Bronchial epithelial cell (primary cell): ENCODE measurements at regions not wholly inside any gene's neighbourhood (a gene's known extent, or its start where the extent isn't known, plus 50 kb on each side); places are given as distances from the start of the nearest gene placed in this dataset.

Experiments used
- DNase-seq: peaks from one replicate; pipeline ENCODE4 v3.0.0-alpha.2; 2010; ENCODE audit warnings: low read depth
- FAIRE-seq: peaks from 2 replicates; lab custom pipeline; 2011; peaks lifted over from hg19 to GRCh38; lab: Jason Lieb, UNC
- H3K27me3 ChIP-seq: 2 replicates; pipeline ENCODE4 v1.5.1; 2011; ENCODE audit warnings: low read length; ENCODE audit not compliant: control insufficient read depth, insufficient read depth
- H3K36me3 ChIP-seq: 2 replicates; pipeline ENCODE4 v1.5.1; 2011; ENCODE audit warnings: low read length; ENCODE audit not compliant: control insufficient read depth, insufficient read depth
- H3K4me3 ChIP-seq: 2 replicates; pipeline ENCODE4 v1.5.1; 2011; ENCODE audit warnings: mild to moderate bottlenecking, low read depth, low read length, control low read depth
- TF ChIP-seq, protein P1 (sequence below): IDR thresholded peaks from 2 replicates; pipeline ENCODE4 v1.5.1; 2011; ENCODE audit warnings: mild to moderate bottlenecking, moderate library complexity, low read length, control low read depth, inconsistent platforms; ENCODE audit not compliant: insufficient read depth, severe bottlenecking

DNA sequence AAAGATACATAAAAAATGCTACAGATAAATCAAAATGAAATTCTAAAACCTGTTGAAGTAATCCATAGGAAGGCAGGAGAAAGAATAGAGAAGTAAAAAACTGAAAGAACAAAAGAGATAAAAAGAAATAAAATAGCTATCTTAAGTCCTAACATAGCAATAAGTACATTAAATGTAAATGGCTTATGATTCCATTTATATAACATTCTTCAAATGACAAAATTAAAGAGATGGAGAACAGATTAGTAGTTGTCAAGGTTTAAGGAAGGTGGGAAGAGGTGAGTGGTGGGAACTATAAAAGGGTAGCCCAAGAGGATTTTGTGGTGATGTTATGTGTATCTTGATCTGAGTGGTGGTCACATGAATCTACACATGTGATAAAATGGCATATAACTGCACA lies 254.8 kb downstream of the FAM76B start:
- Histone ChIP-seq H3K27me3 (no peaks in the 10 kb centered on the region), H3K4me3 (no peak overlapping the region), H3K36me3 (no peaks in the 10 kb centered on the region)
- no peak for FAIRE-seq
- TF ChIP-seq, protein P1, sequence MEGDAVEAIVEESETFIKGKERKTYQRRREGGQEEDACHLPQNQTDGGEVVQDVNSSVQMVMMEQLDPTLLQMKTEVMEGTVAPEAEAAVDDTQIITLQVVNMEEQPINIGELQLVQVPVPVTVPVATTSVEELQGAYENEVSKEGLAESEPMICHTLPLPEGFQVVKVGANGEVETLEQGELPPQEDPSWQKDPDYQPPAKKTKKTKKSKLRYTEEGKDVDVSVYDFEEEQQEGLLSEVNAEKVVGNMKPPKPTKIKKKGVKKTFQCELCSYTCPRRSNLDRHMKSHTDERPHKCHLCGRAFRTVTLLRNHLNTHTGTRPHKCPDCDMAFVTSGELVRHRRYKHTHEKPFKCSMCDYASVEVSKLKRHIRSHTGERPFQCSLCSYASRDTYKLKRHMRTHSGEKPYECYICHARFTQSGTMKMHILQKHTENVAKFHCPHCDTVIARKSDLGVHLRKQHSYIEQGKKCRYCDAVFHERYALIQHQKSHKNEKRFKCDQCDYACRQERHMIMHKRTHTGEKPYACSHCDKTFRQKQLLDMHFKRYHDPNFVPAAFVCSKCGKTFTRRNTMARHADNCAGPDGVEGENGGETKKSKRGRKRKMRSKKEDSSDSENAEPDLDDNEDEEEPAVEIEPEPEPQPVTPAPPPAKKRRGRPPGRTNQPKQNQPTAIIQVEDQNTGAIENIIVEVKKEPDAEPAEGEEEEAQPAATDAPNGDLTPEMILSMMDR: no peak
- DNase-seq: no peak

DNA sequence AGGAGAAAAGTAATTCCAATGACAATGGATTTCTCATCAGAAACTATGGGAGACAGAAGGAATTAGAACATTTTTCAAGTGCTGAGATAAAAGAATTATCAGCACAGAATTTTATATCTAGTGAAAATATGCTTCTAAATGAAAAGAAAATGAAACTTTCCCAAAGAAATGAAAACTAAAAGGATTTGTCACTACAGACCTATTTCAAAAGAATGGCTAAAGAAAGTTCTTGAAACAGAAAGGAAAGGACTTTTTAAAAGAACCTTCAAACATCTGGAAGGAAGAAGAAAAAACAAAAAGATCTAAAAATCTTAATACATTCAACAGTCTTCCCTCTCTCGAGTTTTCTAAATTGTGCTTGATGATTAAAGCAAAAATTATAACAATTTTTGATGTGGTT lies 255.4 kb downstream of the FAM76B start:
- Histone ChIP-seq H3K27me3 (no peaks in the 10 kb centered on the region), H3K4me3 (no peak overlapping the region), H3K36me3 (no peaks in the 10 kb centered on the region)
- TF ChIP-seq, protein P1: no peak
- FAIRE-seq (no peak), DNase-seq (no peak)

DNA sequence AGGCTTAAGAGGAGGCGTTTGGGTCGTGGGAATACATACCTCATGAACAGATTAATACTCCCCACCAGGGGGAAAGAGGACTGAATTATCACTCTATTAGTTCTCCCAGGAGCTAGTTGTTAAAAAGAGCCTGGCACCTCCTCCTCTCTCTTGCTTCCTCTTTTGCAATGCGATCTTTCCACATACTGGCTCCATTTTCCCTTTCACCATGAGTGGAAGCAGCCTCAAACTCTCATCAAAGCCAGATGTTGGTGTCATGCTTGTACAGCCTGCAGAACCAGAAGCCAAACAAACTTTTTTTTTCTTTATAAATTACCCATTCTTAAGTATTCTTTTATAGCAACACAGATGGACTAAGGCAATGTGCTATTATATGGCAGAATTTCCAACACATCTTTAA lies 258.5 kb downstream of the FAM76B start:
- Histone ChIP-seq H3K27me3 (no peaks in the 10 kb centered on the region), H3K36me3 (no peaks in the 10 kb centered on the region), H3K4me3 (no peak overlapping the region)
- DNase-seq (no peak), FAIRE-seq (no peak)
- TF ChIP-seq, protein P1: no peak

DNA sequence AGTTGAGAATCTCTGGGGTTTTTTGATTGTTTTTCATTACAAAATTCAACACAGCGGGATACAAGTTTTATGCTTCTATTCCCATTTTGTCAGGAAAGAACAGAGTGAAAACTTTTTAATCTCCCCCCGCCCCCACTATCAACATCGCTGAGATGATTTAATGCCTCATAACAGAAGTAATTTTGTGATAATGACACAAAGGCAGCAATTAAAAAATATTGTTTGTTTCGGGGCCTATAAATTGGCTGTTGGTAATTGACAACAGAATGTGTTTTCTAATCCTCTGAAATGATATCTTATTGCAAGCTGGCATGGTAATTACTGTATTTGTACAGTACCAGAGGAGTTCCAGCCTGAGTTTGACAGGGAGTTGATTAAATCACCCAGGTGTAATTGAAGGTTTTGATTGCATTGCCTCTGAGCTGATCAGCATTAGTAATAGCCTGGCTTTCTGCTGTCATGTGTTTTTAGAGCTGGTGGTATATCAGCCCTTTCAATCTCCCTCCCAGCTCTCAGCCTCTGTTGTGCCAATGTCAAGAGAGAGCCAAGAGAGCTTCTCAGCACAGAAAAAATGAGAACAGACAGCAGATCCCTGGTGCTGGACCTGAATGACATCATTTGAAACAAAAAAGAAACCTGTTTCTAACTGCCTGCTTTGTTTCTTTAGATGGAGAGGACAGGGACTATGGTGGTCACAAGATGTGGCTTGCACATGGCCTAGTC lies 265.1 kb downstream of the FAM76B start:
- TF ChIP-seq, protein P1: no peak
- FAIRE-seq: no peak
- H3K4me3 ChIP-seq: no peak overlapping the region

DNA sequence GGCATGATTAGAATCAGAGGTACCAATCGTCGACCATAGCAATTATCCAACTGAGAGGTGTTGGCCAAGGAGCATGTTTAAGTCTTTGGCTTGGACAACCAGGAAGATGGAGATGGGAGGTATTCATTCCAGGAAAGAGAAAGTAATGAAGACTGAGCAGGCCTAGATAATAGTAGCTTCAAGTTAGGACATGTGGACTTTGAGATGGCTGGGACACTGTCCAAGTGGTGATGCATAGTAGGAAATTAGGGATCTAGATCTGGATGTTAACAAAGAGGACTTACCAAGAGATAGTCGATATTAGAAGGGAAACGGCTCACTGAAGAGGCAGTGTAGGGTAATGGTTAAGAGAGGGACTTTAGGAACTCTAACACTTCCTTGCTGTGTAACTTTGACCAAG lies 266.7 kb downstream of the FAM76B start:
- peak; percentile 100 for DNase-seq
- FAIRE-seq: peak; percentile 55
- Histone ChIP-seq H3K4me3 (no peak overlapping the region), H3K36me3 (no peaks in the 10 kb centered on the region), H3K27me3 (no peaks in the 10 kb centered on the region)
- TF ChIP-seq, protein P1: no peak

More for the DNA sequence above, 265.1 kb downstream of the FAM76B start:
- DNase-seq: no peak
- Histone ChIP-seq H3K36me3 (no peaks in the 10 kb centered on the region), H3K27me3 (no peaks in the 10 kb centered on the region)

DNA sequence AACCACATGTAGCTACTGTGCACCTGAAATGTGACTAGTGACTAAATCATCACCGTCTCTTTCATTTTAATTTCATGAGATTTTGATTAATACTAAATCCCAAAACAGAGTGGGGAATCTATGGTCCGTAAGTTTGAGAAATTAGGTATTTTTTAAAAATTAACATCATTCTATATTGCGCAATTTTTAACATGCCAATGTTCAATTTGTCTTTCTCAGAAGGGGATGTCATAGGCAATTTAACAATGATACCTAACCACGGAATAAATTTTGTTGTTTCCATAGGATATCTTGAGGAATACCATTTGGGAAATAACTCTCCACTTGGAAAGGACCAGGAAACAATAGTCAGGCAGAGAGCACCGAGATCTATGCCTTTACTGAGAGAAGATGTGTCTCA lies 267.7 kb downstream of the FAM76B start:
- no peak for DNase-seq
- no peak for FAIRE-seq
- Histone ChIP-seq H3K36me3 (no peaks in the 10 kb centered on the region), H3K4me3 (no peak overlapping the region), H3K27me3 (no peaks in the 10 kb centered on the region)
- TF ChIP-seq, protein P1: no peak
